Panc1 (cell line): ENCODE measurements at regions not wholly inside any gene's neighbourhood (a gene's known extent, or its start where the extent isn't known, plus 50 kb on each side); places are given as distances from the start of the nearest gene placed in this dataset.
A peak's percentile ranks its signal among the peaks of the same experiment; 100 is the strongest.

Experiments used
- ATAC-seq: fragments of 200-7000 bp; cut with Tn5 transposase; 2 replicates; pipeline ENCODE4 v1.9.1; 2020; ENCODE audit warnings: mild to moderate bottlenecking, moderate library complexity
- BruUV-seq: library from RNA; stranded (reverse); fragments of 400-500 nt; replicated peaks from 2 replicates; lab custom pipeline; 2021; lab: Mats Ljungman, UMichigan
- CTCF ChIA-PET: fragments of 300-600 bp; sonication (Branson Sonifier 250); formaldehyde crosslinking; loops from one replicate; lab custom pipeline; 2022; ENCODE audit warnings: antibody characterized with exemption; lab: Charles Lee
- POLR2A ChIA-PET: fragments of 300-600 bp; sonication (Branson Sonifier 250); formaldehyde crosslinking; loops from one replicate; lab custom pipeline; 2022; ENCODE audit warnings: antibody characterized with exemption; lab: Charles Lee
- DNase-seq: peaks from one replicate; pipeline ENCODE4 v3.0.0-alpha.2; 2010; ENCODE audit warnings: low read depth, low spot score
- H3K27ac ChIP-seq: 2 replicates; pipeline ENCODE4 v1.5.1; 2011; ENCODE audit warnings: mild to moderate bottlenecking, low read length, inconsistent platforms
- H3K27me3 ChIP-seq: fragments of 200-500 bp; sonication (Bioruptor generic); 2 replicates; pipeline ENCODE4 v1.6.0; 2014; ENCODE audit warnings: low read length, inconsistent platforms; ENCODE audit not compliant: control insufficient read depth, insufficient read depth
- H3K36me3 ChIP-seq: fragments of 200-500 bp; sonication (Bioruptor generic); 2 replicates; pipeline ENCODE4 v1.5.1; 2014; ENCODE audit warnings: inconsistent platforms, mild to moderate bottlenecking, low read length, moderate library complexity; ENCODE audit not compliant: control insufficient read depth, insufficient read depth
- H3K4me1 ChIP-seq: 2 replicates; pipeline ENCODE4 v1.5.1; 2011; ENCODE audit warnings: inconsistent platforms, mild to moderate bottlenecking, low read length, moderate library complexity; ENCODE audit not compliant: control insufficient read depth, insufficient read depth
- H3K4me3 ChIP-seq, 2 experiments: 2 replicates each; pipeline ENCODE4 v1.5.1; 2011 to 2012; ENCODE audit warnings: low read depth in 2 of 2, low read length in 2 of 2, mild to moderate bottlenecking in 2 of 2, inconsistent platforms in 1 of 2, moderate library complexity in 1 of 2
- H3K9me3 ChIP-seq: fragments of 200-500 bp; sonication (Bioruptor generic); 2 replicates; pipeline ENCODE4 v1.5.1; 2014; ENCODE audit warnings: low read depth, mild to moderate bottlenecking, inconsistent platforms, low read length, moderate library complexity; ENCODE audit not compliant: control insufficient read depth, insufficient read depth
- POLR2AphosphoS5 ChIP-seq: IDR thresholded peaks from 2 replicates; pipeline ENCODE4 v1.6.1; 2012; ENCODE audit warnings: mild to moderate bottlenecking, low read depth, low read length, moderate library complexity
- REST ChIP-seq, 2 experiments: IDR thresholded peaks; 2 replicates each; pipeline ENCODE4 v1.6.1; 2011 to 2012; ENCODE audit warnings: low read depth in 2 of 2, control low read depth in 1 of 2, low read length in 1 of 2, mild to moderate bottlenecking in 1 of 2, moderate library complexity in 1 of 2; ENCODE audit not compliant: insufficient read depth in 1 of 2
- SIN3A ChIP-seq: IDR thresholded peaks from 2 replicates; pipeline ENCODE4 v1.6.1; 2012; ENCODE audit warnings: low read depth, mild to moderate bottlenecking, low read length, moderate library complexity, borderline replicate concordance; ENCODE audit not compliant: insufficient read depth
- TCF7L2 ChIP-seq: IDR thresholded peaks from 2 replicates; pipeline ENCODE4 v1.6.1; 2011; ENCODE audit warnings: mild to moderate bottlenecking, low read depth, low read length, inconsistent platforms
- in situ Hi-C: cut with HindIII; loops from 2 replicates; pipeline ENCODE4 v1.10.0; 2016; ENCODE audit warnings: low sequenced_read_pairs, low pct_unique_long_range_greater_than_20kb
- intact Hi-C: fragments of 100-400 bp; cut with micrococcal nuclease; formaldehyde crosslinking; loops from one replicate; pipeline ENCODE4 v1.10.0; 2022; ENCODE audit not compliant: unreplicated experiment

- no peaks in the 10 kb centered on the region for H3K27me3 ChIP-seq
- BruUV-seq, result no TSS peak
- H3K4me1 ChIP-seq, result no peaks in the 10 kb centered on the region
- in situ Hi-C loops, result no loop called here
- H3K36me3 ChIP-seq, result no peaks in the 10 kb centered on the region
- no peak overlapping the region for H3K27ac ChIP-seq
- ATAC-seq, result peak; percentile 67; the same call in 1 of the 2 replicates
- TF ChIP-seq POLR2AphosphoS5 (no peak), SIN3A (no peak), TCF7L2 (no peak), REST (IDR thresholded peaks at IDR 0.05; ENCODE audit: insufficient read depth in 1 of 2, low read depth in 2 of 2, low read length in 1 of 2) (no peak)
- DNase-seq, result no peak
- H3K9me3 ChIP-seq, result no peaks in the 10 kb centered on the region
- ChIA-PET POLR2A (no interaction called here), CTCF (interaction anchor here (0.6 kb wide), 1 partner anchor 8 kb away, joined by 3 read pairs; no protein-coding TSS in a partner anchor)
- H3K4me3 ChIP-seq, result no peak overlapping the region
- intact Hi-C loops, result no loop called here
Observed at GRCh38 chr6:90411292-90411781, 114.7 kb upstream of the BACH2 start.

GRCh38 chr6:90409700-90410099 is 113.1 kb upstream of the BACH2 start:
- intact Hi-C loops, result no loop called here
- Histone ChIP-seq H3K27me3 (no peaks in the 10 kb centered on the region), H3K4me1 (no peaks in the 10 kb centered on the region), H3K4me3 (no peak overlapping the region), H3K36me3 (no peaks in the 10 kb centered on the region), H3K27ac (no peak overlapping the region), H3K9me3 (no peaks in the 10 kb centered on the region)
- in situ Hi-C loops, result no loop called here
- CTCF ChIA-PET, result no interaction called here
- no TSS peak for BruUV-seq
- DNase-seq, result no peak
- no peak for ATAC-seq
- POLR2A ChIA-PET, result no interaction called here
- TF ChIP-seq TCF7L2, result no peak

GRCh38 chr6:90406957-90407356 is 110.3 kb upstream of the BACH2 start:
- intact Hi-C loops (no loop called here), in situ Hi-C loops (no loop called here)
- Histone ChIP-seq H3K36me3 (no peaks in the 10 kb centered on the region), H3K27me3 (no peaks in the 10 kb centered on the region), H3K4me3 (no peak overlapping the region), H3K27ac (no peak overlapping the region), H3K9me3 (no peaks in the 10 kb centered on the region), H3K4me1 (no peaks in the 10 kb centered on the region)
- CTCF ChIA-PET, result no interaction called here
- no peak for TF ChIP-seq POLR2AphosphoS5
- POLR2A ChIA-PET, result no interaction called here
- BruUV-seq, result no TSS peak
- ATAC-seq (no peak), DNase-seq (no peak)
